ENCODE measurements at regions not wholly inside any gene's neighbourhood (a gene's known extent, or its start where the extent isn't known, plus 50 kb on each side); places are given as distances from the start of the nearest gene placed in this dataset.

DNA sequence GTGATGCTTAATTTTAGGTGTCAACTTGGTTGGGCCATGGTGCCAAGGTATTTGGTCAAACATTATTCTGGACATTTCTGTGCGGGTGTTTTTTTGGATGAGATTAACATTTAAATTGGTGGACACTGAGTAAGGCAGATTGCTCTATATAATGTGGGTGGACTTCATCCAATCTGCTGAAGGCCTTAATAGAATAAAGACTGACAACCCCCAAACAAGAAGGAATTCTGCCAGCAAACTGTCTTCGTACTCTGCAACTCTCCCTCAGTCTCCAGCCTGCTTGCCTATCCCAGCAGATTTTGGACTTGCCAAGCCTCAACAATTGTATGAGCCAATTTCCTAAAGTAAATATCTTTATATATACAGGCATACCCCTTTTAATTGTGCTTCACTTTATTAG, 850.1 kb downstream of the TBC1D32 start:
- no peak for DNase-seq (ENCODE audit: low spot score)
- Histone ChIP-seq H3K36me3 (ENCODE audit: insufficient read depth, low read length, poor library complexity, severe bottlenecking) (no peaks in the 10 kb centered on the region), H3K4me3 (ENCODE audit: low read depth, low read length, poor library complexity, severe bottlenecking) (no peak overlapping the region), H3K27me3 (replicated peaks; ENCODE audit: insufficient read depth, low read depth, low read length, poor library complexity) (no peaks in the 10 kb centered on the region), H3K27ac (ENCODE audit: low read depth, low read length, poor library complexity, severe bottlenecking) (no peak overlapping the region), H3K9me3 (ENCODE audit: low read depth, low read length, poor library complexity, severe bottlenecking) (peaks cover 18% of the 10 kb centered on the region), H3K4me1 (ENCODE audit: insufficient read depth, low read length, poor library complexity, severe bottlenecking) (no peaks in the 10 kb centered on the region)
- no TSS peak for BruUV-seq (replicated peaks)
- no peak for TF ChIP-seq EZH2 (IDR thresholded peaks at IDR 0.05; ENCODE audit: borderline replicate concordance, low read depth, low read length, poor library complexity, severe bottlenecking)
- TF ChIP-seq, protein P1, sequence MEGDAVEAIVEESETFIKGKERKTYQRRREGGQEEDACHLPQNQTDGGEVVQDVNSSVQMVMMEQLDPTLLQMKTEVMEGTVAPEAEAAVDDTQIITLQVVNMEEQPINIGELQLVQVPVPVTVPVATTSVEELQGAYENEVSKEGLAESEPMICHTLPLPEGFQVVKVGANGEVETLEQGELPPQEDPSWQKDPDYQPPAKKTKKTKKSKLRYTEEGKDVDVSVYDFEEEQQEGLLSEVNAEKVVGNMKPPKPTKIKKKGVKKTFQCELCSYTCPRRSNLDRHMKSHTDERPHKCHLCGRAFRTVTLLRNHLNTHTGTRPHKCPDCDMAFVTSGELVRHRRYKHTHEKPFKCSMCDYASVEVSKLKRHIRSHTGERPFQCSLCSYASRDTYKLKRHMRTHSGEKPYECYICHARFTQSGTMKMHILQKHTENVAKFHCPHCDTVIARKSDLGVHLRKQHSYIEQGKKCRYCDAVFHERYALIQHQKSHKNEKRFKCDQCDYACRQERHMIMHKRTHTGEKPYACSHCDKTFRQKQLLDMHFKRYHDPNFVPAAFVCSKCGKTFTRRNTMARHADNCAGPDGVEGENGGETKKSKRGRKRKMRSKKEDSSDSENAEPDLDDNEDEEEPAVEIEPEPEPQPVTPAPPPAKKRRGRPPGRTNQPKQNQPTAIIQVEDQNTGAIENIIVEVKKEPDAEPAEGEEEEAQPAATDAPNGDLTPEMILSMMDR (conservative IDR thresholded peaks at IDR 0.05; ENCODE audit: low read depth, low read length): no peak
- CTCF ChIA-PET: no interaction called here
- POLR2A ChIA-PET (ENCODE audit: low non-redundant PET): no interaction called here
- intact Hi-C loops (cut with micrococcal nuclease; ENCODE audit: unreplicated experiment): no loop called here

DNA sequence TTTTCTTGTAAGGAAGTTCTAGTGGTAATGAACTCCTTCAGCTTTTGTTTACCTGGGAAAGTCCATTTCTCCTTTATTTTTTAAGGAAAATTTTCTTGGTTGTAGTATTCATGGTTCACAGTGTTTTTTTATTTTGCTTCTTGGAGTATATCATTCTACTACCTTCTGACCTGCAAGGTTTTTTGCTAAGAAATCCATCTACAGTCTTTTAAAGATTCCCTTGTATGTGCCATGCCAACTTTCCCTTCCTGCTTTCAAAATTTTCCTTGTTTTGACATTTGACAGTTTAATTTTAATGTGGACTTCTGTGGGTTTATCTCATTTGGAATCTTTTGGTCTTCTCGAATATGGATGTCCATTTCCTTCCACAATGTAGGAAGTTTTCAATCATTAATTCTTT, 855.6 kb downstream of the TBC1D32 start:
- H3K27me3 ChIP-seq (replicated peaks; ENCODE audit: insufficient read depth, low read depth, low read length, poor library complexity): no peaks in the 10 kb centered on the region
- POLR2A ChIA-PET (ENCODE audit: low non-redundant PET): no interaction called here
- intact Hi-C loops (cut with micrococcal nuclease; ENCODE audit: unreplicated experiment): no loop called here
- no peaks in the 10 kb centered on the region for H3K4me1 ChIP-seq (ENCODE audit: insufficient read depth, low read length, poor library complexity, severe bottlenecking)
- CTCF ChIA-PET: no interaction called here
- BruUV-seq (replicated peaks): no TSS peak
- H3K9me3 ChIP-seq (ENCODE audit: low read depth, low read length, poor library complexity, severe bottlenecking): peaks cover 31% of the 10 kb centered on the region
- no peak overlapping the region for H3K4me3 ChIP-seq (ENCODE audit: low read depth, low read length, poor library complexity, severe bottlenecking)
- no peaks in the 10 kb centered on the region for H3K36me3 ChIP-seq (ENCODE audit: insufficient read depth, low read length, poor library complexity, severe bottlenecking)
- no peak for DNase-seq (ENCODE audit: low spot score)
- TF ChIP-seq, protein P1 (conservative IDR thresholded peaks at IDR 0.05; ENCODE audit: low read depth, low read length): no peak
- no peak for TF ChIP-seq EZH2 (IDR thresholded peaks at IDR 0.05; ENCODE audit: borderline replicate concordance, low read depth, low read length, poor library complexity, severe bottlenecking)
- no peak overlapping the region for H3K27ac ChIP-seq (ENCODE audit: low read depth, low read length, poor library complexity, severe bottlenecking)

DNA sequence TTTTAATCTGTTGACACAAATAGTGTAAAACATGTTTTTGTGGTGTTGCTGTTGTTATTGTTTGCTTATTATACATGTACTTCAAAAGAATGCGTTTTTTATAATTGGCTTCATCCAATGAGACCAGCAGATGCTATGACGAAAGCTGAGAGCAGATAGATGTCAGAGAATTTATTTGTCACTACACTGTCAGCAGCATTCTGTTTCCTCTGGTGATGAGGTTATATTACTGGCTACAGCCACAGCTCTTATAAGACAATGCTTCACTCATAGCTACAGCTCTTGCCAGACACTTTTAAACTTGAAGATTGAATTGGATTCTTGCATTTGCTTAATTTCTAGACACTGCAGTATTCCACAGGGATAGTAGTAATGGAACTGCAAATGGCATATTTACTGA, 860.5 kb downstream of the TBC1D32 start:
- ChIA-PET POLR2A (ENCODE audit: low non-redundant PET) (no interaction called here), CTCF (no interaction called here)
- Histone ChIP-seq H3K4me1 (ENCODE audit: insufficient read depth, low read length, poor library complexity, severe bottlenecking) (no peaks in the 10 kb centered on the region), H3K9me3 (ENCODE audit: low read depth, low read length, poor library complexity, severe bottlenecking) (peaks cover 11% of the 10 kb centered on the region), H3K36me3 (ENCODE audit: insufficient read depth, low read length, poor library complexity, severe bottlenecking) (no peaks in the 10 kb centered on the region), H3K4me3 (ENCODE audit: low read depth, low read length, poor library complexity, severe bottlenecking) (no peak overlapping the region), H3K27ac (ENCODE audit: low read depth, low read length, poor library complexity, severe bottlenecking) (no peak overlapping the region), H3K27me3 (replicated peaks; ENCODE audit: insufficient read depth, low read depth, low read length, poor library complexity) (no peaks in the 10 kb centered on the region)
- no peak for DNase-seq (ENCODE audit: low spot score)
- no TSS peak for BruUV-seq (replicated peaks)
- TF ChIP-seq, protein P1 (conservative IDR thresholded peaks at IDR 0.05; ENCODE audit: low read depth, low read length): no peak
- no peak for TF ChIP-seq EZH2 (IDR thresholded peaks at IDR 0.05; ENCODE audit: borderline replicate concordance, low read depth, low read length, poor library complexity, severe bottlenecking)
- intact Hi-C loops (cut with micrococcal nuclease; ENCODE audit: unreplicated experiment): no loop called here
